ENCODE measurements at regions not wholly inside any gene's neighbourhood (a gene's known extent, or its start where the extent isn't known, plus 50 kb on each side); places are given as distances from the start of the nearest gene placed in this dataset.

GRCh38 chr12:18975933-18976332, 153.6 kb upstream of the PLEKHA5 start:
- H3K36me3 ChIP-seq (ENCODE audit: control insufficient read depth in 4 of 4, insufficient read depth in 3 of 4, low read depth in 1 of 4, low read length in 3 of 4): no peaks in the 10 kb centered on the region
- WGBS: 91% methylated on average over 3 of the region's 3 CpGs
- no peaks in the 10 kb centered on the region for H3K27me3 ChIP-seq (ENCODE audit: control insufficient read depth in 4 of 4, insufficient read depth in 4 of 4, low read length in 3 of 4)
- DNase-seq (ENCODE audit: low spot score): no peak
- no peak for TF ChIP-seq EGR1 (IDR thresholded peaks at IDR 0.05; ENCODE audit: low read depth in 2 of 2)
- TF ChIP-seq CTCF (IDR thresholded peaks at IDR 0.05; ENCODE audit: low read depth, low read length, missing input control): no peak
- TF ChIP-seq RAD21 (IDR thresholded peaks at IDR 0.05): no peak
- TF ChIP-seq RXRA (IDR thresholded peaks at IDR 0.05): no peak
- no peak for TF ChIP-seq REST (IDR thresholded peaks at IDR 0.05)
- no peak for TF ChIP-seq FOXA1 (IDR thresholded peaks at IDR 0.05)
- TF ChIP-seq SP1 (IDR thresholded peaks at IDR 0.05): no peak
- TF ChIP-seq ZBTB33 (IDR thresholded peaks at IDR 0.05): no peak
- no peak for TF ChIP-seq ATF3 (IDR thresholded peaks at IDR 0.05)
- no peak for TF ChIP-seq GABPA (IDR thresholded peaks at IDR 0.05 in 1 of 2, conservative IDR thresholded peaks at IDR 0.05 in 1 of 2)
- TF ChIP-seq JUND (IDR thresholded peaks at IDR 0.05): no peak
- no peak for TF ChIP-seq HNF4G (IDR thresholded peaks at IDR 0.05)
- TF ChIP-seq MAX (IDR thresholded peaks at IDR 0.05): no peak
- no peak for TF ChIP-seq NR2F2 (IDR thresholded peaks at IDR 0.05)
- TF ChIP-seq FOXA2 (IDR thresholded peaks at IDR 0.05): no peak
- TF ChIP-seq HNF4A (conservative IDR thresholded peaks at IDR 0.05): no peak
- no peak for TF ChIP-seq YY1 (IDR thresholded peaks at IDR 0.05)
- no peak for TF ChIP-seq TAF1 (conservative IDR thresholded peaks at IDR 0.05)
- H3K9ac ChIP-seq (ENCODE audit: low read depth in 1 of 2, low read length in 2 of 2): no peak overlapping the region
- no peak overlapping the region for H3K4me3 ChIP-seq (ENCODE audit: low read depth in 1 of 3, low read length in 3 of 3)
- H3K4me1 ChIP-seq (ENCODE audit: control insufficient read depth in 4 of 4, insufficient read depth in 4 of 4, low read length in 3 of 4): no peaks in the 10 kb centered on the region
- no peaks in the 10 kb centered on the region for H3K9me3 ChIP-seq (ENCODE audit: control insufficient read depth in 4 of 4, low read length in 3 of 4)
- H3K27ac ChIP-seq (ENCODE audit: low read depth in 1 of 2, low read length in 2 of 2): no peak overlapping the region

Data from liver (tissue), 8 donors.